Common myeloid progenitor, CD34-positive (primary cell): ENCODE measurements at regions not wholly inside any gene's neighbourhood (a gene's known extent, or its start where the extent isn't known, plus 50 kb on each side); places are given as distances from the start of the nearest gene placed in this dataset.

Experiments used
- CTCF ChIA-PET: fragments of 350-600 bp; sonication (Branson Sonifier 250); formaldehyde crosslinking; loops from one replicate; lab custom pipeline; 2021; ENCODE audit warnings: antibody characterized with exemption; lab: Charles Lee
- POLR2A ChIA-PET: fragments of 350-600 bp; sonication (Branson Sonifier 250); formaldehyde crosslinking; loops from one replicate; lab custom pipeline; 2021; ENCODE audit warnings: antibody characterized with exemption; lab: Charles Lee
- DNase-seq, 3 donors: peaks; one replicate each; pipeline versions ENCODE4 v3.0.0 to v3.0.0-alpha.2; 2013
- H3K27ac ChIP-seq, 2 experiments: 1 replicate in 1 of 2; 2 replicates in 1 of 2; pipeline ENCODE4 v1.7.0; 2013; ENCODE audit warnings: inconsistent platforms in 2 of 2, low read length in 2 of 2, mild to moderate bottlenecking in 2 of 2, low read depth in 1 of 2, moderate library complexity in 1 of 2; ENCODE audit not compliant: severe bottlenecking in 2 of 2, insufficient read depth in 1 of 2, poor library complexity in 1 of 2
- H3K27me3 ChIP-seq, 5 experiments: replicated peaks in 2 of 5; 1 replicate in 3 of 5; 2 replicates in 2 of 5; pipeline versions ENCODE4 v1.6.1 to v1.7.0; 2013; ENCODE audit warnings: low read length in 4 of 5, mild to moderate bottlenecking in 2 of 5, moderate library complexity in 2 of 5, inconsistent platforms in 1 of 5; ENCODE audit not compliant: insufficient read depth in 5 of 5, control insufficient read depth in 4 of 5
- H3K36me3 ChIP-seq, 4 experiments: 1 replicate in 2 of 4; 2 replicates in 2 of 4; pipeline versions ENCODE4 v1.6.1 to v1.7.0; 2013; ENCODE audit warnings: low read length in 3 of 4, control low read depth in 1 of 4, mild to moderate bottlenecking in 1 of 4; ENCODE audit not compliant: control insufficient read depth in 4 of 4, insufficient read depth in 4 of 4
- H3K4me1 ChIP-seq, 4 experiments: 1 replicate in 3 of 4; 2 replicates in 1 of 4; pipeline versions ENCODE4 v1.6.1 to v1.7.1; 2013; ENCODE audit warnings: low read length in 3 of 4, mild to moderate bottlenecking in 3 of 4, control low read depth in 1 of 4, inconsistent platforms in 1 of 4, moderate library complexity in 1 of 4; ENCODE audit not compliant: control insufficient read depth in 4 of 4, insufficient read depth in 4 of 4; ENCODE audit errors: control extremely low read depth in 1 of 4
- H3K4me3 ChIP-seq, 7 experiments: 1 replicate in 4 of 7; 2 replicates in 3 of 7; pipeline versions ENCODE4 v1.5.1 to v1.7.0; 2013; ENCODE audit warnings: mild to moderate bottlenecking in 7 of 7, low read length in 6 of 7, moderate library complexity in 6 of 7, inconsistent platforms in 2 of 7, low read depth in 2 of 7, control low read depth in 1 of 7; ENCODE audit not compliant: insufficient read depth in 4 of 7, control insufficient read depth in 1 of 7; ENCODE audit errors: extremely low read depth in 1 of 7
- H3K9me3 ChIP-seq, 5 experiments: 1 replicate in 4 of 5; 2 replicates in 1 of 5; pipeline versions ENCODE4 v1.6.1 to v1.7.1; 2013; ENCODE audit warnings: low read length in 4 of 5, mild to moderate bottlenecking in 2 of 5, inconsistent platforms in 1 of 5, low read depth in 1 of 5, moderate library complexity in 1 of 5; ENCODE audit not compliant: control insufficient read depth in 4 of 5, insufficient read depth in 2 of 5; ENCODE audit errors: control extremely low read depth in 1 of 5
- WGBS: methylation state at CpG from one replicate; pipeline ENCODE4 v1.1.5; 2013; ENCODE audit not compliant: insufficient coverage; 5-methylcytosine and 5-hydroxymethylcytosine counted together

GRCh38 chr3:13210221-13210975, 137.2 kb upstream of the IQSEC1 start:
- H3K27ac ChIP-seq: no peak overlapping the region
- no peak for DNase-seq
- POLR2A ChIA-PET: no interaction called here
- 98% methylated on average over 12 of the region's 22 CpGs for WGBS
- peaks cover 0 to 3% (median 0%) of the 10 kb centered on the region in 4 experiments for H3K4me1 ChIP-seq
- H3K27me3 ChIP-seq: peaks cover 0 to 22% (median 0%) of the 10 kb centered on the region in 5 experiments
- H3K36me3 ChIP-seq: no peaks in the 10 kb centered on the region
- H3K9me3 ChIP-seq: no peaks in the 10 kb centered on the region
- CTCF ChIA-PET: no interaction called here
- H3K4me3 ChIP-seq: no peak overlapping the region

DNA sequence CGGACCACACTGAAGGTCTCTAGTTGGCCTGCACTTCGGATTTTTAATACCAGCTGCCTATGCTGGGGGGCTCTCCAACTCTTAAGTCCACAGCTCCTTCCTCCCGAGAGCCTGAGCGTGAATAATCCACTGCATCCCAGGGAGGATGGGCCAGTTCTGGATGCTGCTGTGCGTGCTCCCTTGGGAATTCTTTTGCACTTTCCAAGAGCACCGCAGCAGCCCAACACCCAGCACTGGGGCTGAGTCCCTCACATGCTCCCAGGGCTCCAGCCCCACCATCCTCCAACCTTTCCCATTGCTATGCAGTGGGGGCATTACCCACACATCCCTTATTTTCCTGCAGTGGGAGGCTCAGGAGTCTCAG, 136.4 kb upstream of the IQSEC1 start:
- H3K27me3 ChIP-seq: peaks cover 0 to 30% (median 4%) of the 10 kb centered on the region in 5 experiments
- 95% methylated on average over 6 of the region's 6 CpGs for WGBS
- no peak for DNase-seq
- no peak overlapping the region for H3K27ac ChIP-seq
- H3K4me3 ChIP-seq: no peak overlapping the region
- no peaks in the 10 kb centered on the region for H3K36me3 ChIP-seq
- peaks cover 0 to 3% (median under 1%) of the 10 kb centered on the region in 4 experiments for H3K4me1 ChIP-seq
- H3K9me3 ChIP-seq: no peaks in the 10 kb centered on the region
- ChIA-PET CTCF (no interaction called here), POLR2A (no interaction called here)

- Histone ChIP-seq H3K4me1 (peaks cover 0 to 4% (median 2%) of the 10 kb centered on the region in 4 experiments), H3K27ac (no peak overlapping the region), H3K27me3 (peaks cover 0 to 36% (median 8%) of the 10 kb centered on the region in 5 experiments), H3K4me3 (no peak overlapping the region), H3K36me3 (no peaks in the 10 kb centered on the region), H3K9me3 (no peaks in the 10 kb centered on the region)
- CTCF ChIA-PET: interaction anchor here (0.7 to 1.2 kb wide), 2 partner anchors 26 to 244 kb away, joined by 3 read pairs; no protein-coding TSS in a partner anchor
- POLR2A ChIA-PET: no interaction called here
- DNase-seq: no peak
- WGBS: 85% methylated on average over 17 of the region's 17 CpGs
These were observed 135.7 kb upstream of the IQSEC1 start for GRCh38 chr3:13208706-13209633.

DNA sequence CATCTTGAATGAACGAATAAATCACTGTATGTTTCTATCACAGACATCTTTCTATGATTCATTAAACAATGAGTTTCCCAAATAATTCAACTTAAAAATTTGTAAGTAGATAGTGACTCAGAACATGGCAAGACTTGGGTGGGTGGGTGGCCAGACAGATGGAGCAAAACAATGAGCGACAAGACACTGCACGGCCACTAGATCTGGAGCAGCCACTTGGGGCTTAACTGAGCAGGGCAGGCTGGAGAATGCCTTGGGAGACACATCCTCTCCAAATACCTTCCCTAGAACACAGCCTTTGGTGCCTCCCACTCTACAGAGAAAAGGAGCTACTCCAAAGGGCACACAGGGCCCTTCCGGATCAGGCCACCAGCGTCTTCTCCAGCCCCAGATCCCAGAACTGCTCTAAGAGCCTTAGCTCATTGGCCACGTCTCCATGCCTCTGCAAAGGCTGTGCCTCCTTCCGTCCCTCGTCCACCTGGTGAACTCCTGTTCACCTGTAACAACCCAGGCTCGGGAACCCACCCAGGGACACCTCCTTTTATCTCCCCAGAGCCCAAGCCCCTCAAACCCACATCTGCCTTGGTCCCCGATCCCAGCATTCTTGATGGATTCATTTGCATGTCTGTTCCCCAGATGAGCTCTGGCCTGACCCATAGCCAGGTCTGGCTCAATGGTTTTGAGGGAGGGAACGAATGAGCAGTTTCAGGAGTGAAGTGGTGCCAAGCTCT, 134.9 kb upstream of the IQSEC1 start:
- Histone ChIP-seq H3K4me1 (peaks cover 0 to 4% (median 2%) of the 10 kb centered on the region in 4 experiments), H3K27ac (no peak overlapping the region), H3K36me3 (no peaks in the 10 kb centered on the region), H3K4me3 (no peak overlapping the region), H3K27me3 (peaks cover 0 to 45% (median 10%) of the 10 kb centered on the region in 5 experiments), H3K9me3 (no peaks in the 10 kb centered on the region)
- WGBS: 87% methylated on average over 9 of the region's 11 CpGs
- DNase-seq: no peak
- POLR2A ChIA-PET: no interaction called here
- CTCF ChIA-PET: interaction anchor here (0.7 to 1.2 kb wide), 2 partner anchors 25 to 245 kb away, joined by 3 read pairs; no protein-coding TSS in a partner anchor

GRCh38 chr3:13207578-13207922, 134.3 kb upstream of the IQSEC1 start:
- Histone ChIP-seq H3K4me3 (no peak overlapping the region), H3K36me3 (no peaks in the 10 kb centered on the region), H3K9me3 (no peaks in the 10 kb centered on the region), H3K27me3 (peaks cover 0 to 51% (median 10%) of the 10 kb centered on the region in 5 experiments), H3K4me1 (peaks cover 0 to 4% (median 2%) of the 10 kb centered on the region in 4 experiments), H3K27ac (no peak overlapping the region)
- ChIA-PET POLR2A (no interaction called here), CTCF (no interaction called here)
- no peak for DNase-seq
- WGBS: 86% methylated on average over 9 of the region's 9 CpGs

- no peaks in the 10 kb centered on the region for H3K36me3 ChIP-seq
These were observed 133.8 kb upstream of the IQSEC1 start for GRCh38 chr3:13206799-13207577.

More at GRCh38 chr3:13206799-13207577, 133.8 kb upstream of the IQSEC1 start:
- H3K27me3 ChIP-seq: peaks cover 0 to 53% (median 10%) of the 10 kb centered on the region in 5 experiments
- ChIA-PET CTCF (no interaction called here), POLR2A (no interaction called here)
- 92% methylated on average over 16 of the region's 20 CpGs for whole genome bisulfite sequencing
- no peak overlapping the region for H3K4me3 ChIP-seq
- no peak overlapping the region for H3K27ac ChIP-seq
- no peaks in the 10 kb centered on the region for H3K9me3 ChIP-seq
- DNase-seq: no peak
- peaks cover 0 to 4% (median 2%) of the 10 kb centered on the region in 4 experiments for H3K4me1 ChIP-seq
